GM21786 (cell line): ENCODE measurements at regions not wholly inside any gene's neighbourhood (a gene's known extent, or its start where the extent isn't known, plus 50 kb on each side); places are given as distances from the start of the nearest gene placed in this dataset.
"Not testable (repeated sequence)": the region's sequence is repeated elsewhere in the genome, so short reads cannot be mapped to it uniquely, and the experiment has no call there.

ENCODE experiments used
- ATAC-seq: cut with Tn5 transposase; IDR thresholded peaks from one replicate; pipeline ENCODE4 v1.9.1; 2021; ENCODE audit not compliant: unreplicated experiment

- ATAC-seq = peak; percentile 50
Observed at GRCh38 chr19:28074773-28075172, 1138.2 kb downstream of the UQCRFS1 start.

GRCh38 chr19:28067882-28068281 lies 1145.1 kb downstream of the UQCRFS1 start:
- no peak for ATAC-seq

- no peak for ATAC-seq
Observed at GRCh38 chr19:28066988-28067387, 1146.0 kb downstream of the UQCRFS1 start.

GRCh38 chr19:28066161-28066560 lies 1146.8 kb downstream of the UQCRFS1 start:
- no peak for ATAC-seq

GRCh38 chr19:28065026-28065425 lies 1147.9 kb downstream of the UQCRFS1 start:
- no peak for ATAC-seq

GRCh38 chr19:28063702-28064101 lies 1149.2 kb downstream of the UQCRFS1 start:
- ATAC-seq = no peak

GRCh38 chr19:28061111-28061510 lies 1151.8 kb downstream of the UQCRFS1 start:
- ATAC-seq = no peak

- ATAC-seq = not testable (repeated sequence)
Observed at GRCh38 chr19:28057026-28057425, 1155.9 kb downstream of the UQCRFS1 start.

- no peak for ATAC-seq
Observed at GRCh38 chr19:28051047-28051446, 1161.9 kb downstream of the UQCRFS1 start.

- no peak for ATAC-seq
Observed at GRCh38 chr19:28049875-28050274, 1163.1 kb downstream of the UQCRFS1 start.

- no peak for ATAC-seq
Observed at GRCh38 chr19:28046932-28047331, 1166.0 kb downstream of the UQCRFS1 start.

- ATAC-seq = no peak
Observed at GRCh38 chr19:28045621-28046020, 1167.3 kb downstream of the UQCRFS1 start.

- ATAC-seq = no peak
Observed at GRCh38 chr19:28044477-28044876, 1168.5 kb downstream of the UQCRFS1 start.

- ATAC-seq = no peak
Observed at GRCh38 chr19:28042516-28042915, 1170.4 kb downstream of the UQCRFS1 start.

GRCh38 chr19:28039677-28040381 lies 1173.1 kb downstream of the UQCRFS1 start:
- ATAC-seq = no peak

GRCh38 chr19:28037186-28037585 lies 1175.8 kb downstream of the UQCRFS1 start:
- ATAC-seq = no peak

- ATAC-seq = no peak
Observed at GRCh38 chr19:28036486-28036885, 1176.5 kb downstream of the UQCRFS1 start.

GRCh38 chr19:28034936-28035335 lies 1178.0 kb downstream of the UQCRFS1 start:
- ATAC-seq = no peak

- no peak for ATAC-seq
Observed at GRCh38 chr19:28028881-28029444, 1184.0 kb downstream of the UQCRFS1 start.

- ATAC-seq = no peak
Observed at GRCh38 chr19:28027116-28027515, 1185.8 kb downstream of the UQCRFS1 start.

- no peak for ATAC-seq
Observed at GRCh38 chr19:28026636-28027035, 1186.3 kb downstream of the UQCRFS1 start.

GRCh38 chr19:28024920-28025319 lies 1188.0 kb downstream of the UQCRFS1 start:
- no peak for ATAC-seq

- no peak for ATAC-seq
Observed at GRCh38 chr19:28023064-28023463, 1189.9 kb downstream of the UQCRFS1 start.
